CD4-positive, alpha-beta T cell (primary cell): ENCODE measurements at regions not wholly inside any gene's neighbourhood (a gene's known extent, or its start where the extent isn't known, plus 50 kb on each side); places are given as distances from the start of the nearest gene placed in this dataset.

Experiments used
- ATAC-seq: fragments of 200-7000 bp; cut with Tn5 transposase; one replicate; pipeline ENCODE4 v1.10.0; 2022; ENCODE audit warnings: mild to moderate bottlenecking; ENCODE audit not compliant: poor library complexity
- CTCF ChIA-PET: fragments of 350-600 bp; sonication (Branson Sonifier 250); formaldehyde crosslinking; loops from one replicate; lab custom pipeline; 2021; ENCODE audit warnings: antibody characterized with exemption, inconsistent platforms; lab: Charles Lee
- POLR2A ChIA-PET: fragments of 350-600 bp; sonication (Branson Sonifier 250); formaldehyde crosslinking; loops from one replicate; lab custom pipeline; 2021; ENCODE audit warnings: antibody characterized with exemption, inconsistent platforms; lab: Charles Lee
- DNase-seq, 14 experiments: peaks; one replicate each; pipeline ENCODE4 v3.0.0-alpha.2; 2013 to 2020; ENCODE audit warnings: mixed read lengths in 2 of 14
- H3K27ac ChIP-seq, 2 donors: one replicate each; pipeline versions ENCODE4 v1.5.1 to v1.7.0; 2013; ENCODE audit warnings: low read length in 2 of 2, low read depth in 1 of 2, mild to moderate bottlenecking in 1 of 2
- H3K27me3 ChIP-seq, 2 experiments: 1 replicate in 1 of 2; 2 replicates in 1 of 2; pipeline versions ENCODE4 v1.6.1 to v1.7.0; 2013; ENCODE audit warnings: low read length in 2 of 2, control low read depth in 1 of 2, mild to moderate bottlenecking in 1 of 2, moderate library complexity in 1 of 2; ENCODE audit not compliant: insufficient read depth in 2 of 2, control insufficient read depth in 1 of 2
- H3K36me3 ChIP-seq: one replicate; pipeline ENCODE4 v1.6.1; 2013; ENCODE audit warnings: low read length, control low read depth; ENCODE audit not compliant: insufficient read depth
- H3K4me1 ChIP-seq: one replicate; pipeline ENCODE4 v1.6.1; 2013; ENCODE audit warnings: low read length, control low read depth; ENCODE audit not compliant: insufficient read depth
- H3K4me3 ChIP-seq: one replicate; pipeline ENCODE4 v1.5.1; 2013; ENCODE audit warnings: mild to moderate bottlenecking, low read length, moderate library complexity
- H3K9me3 ChIP-seq, 2 experiments: 1 replicate in 1 of 2; 2 replicates in 1 of 2; pipeline versions ENCODE4 v1.6.1 to v1.7.0; 2013; ENCODE audit warnings: low read length in 2 of 2, mild to moderate bottlenecking in 2 of 2, control low read depth in 1 of 2, moderate library complexity in 1 of 2; ENCODE audit not compliant: control insufficient read depth in 1 of 2, insufficient read depth in 1 of 2
- H3K27ac Mint-ChIP-seq: one replicate; pipeline ENCODE4 v1.8.0; 2020; ENCODE audit warnings: mixed read lengths
- H3K27me3 Mint-ChIP-seq: one replicate; pipeline ENCODE4 v1.8.0; 2021; ENCODE audit warnings: mixed read lengths
- H3K36me3 Mint-ChIP-seq: one replicate; pipeline ENCODE4 v1.8.0; 2021; ENCODE audit warnings: low read depth, mixed read lengths
- H3K4me1 Mint-ChIP-seq: one replicate; pipeline ENCODE4 v1.8.0; 2021; ENCODE audit warnings: low read depth, mixed read lengths
- H3K4me3 Mint-ChIP-seq: one replicate; pipeline ENCODE4 v1.8.0; 2020; ENCODE audit warnings: mild to moderate bottlenecking, mixed read lengths
- H3K9me3 Mint-ChIP-seq: one replicate; pipeline ENCODE4 v1.8.0; 2020; ENCODE audit warnings: mixed read lengths
- intact Hi-C, 2 experiments: fragments of 100-400 bp; cut with DNase I in 1 of 2; cut with micrococcal nuclease in 1 of 2; formaldehyde crosslinking; loops; one replicate each; pipeline versions ENCODE4 v1.15.1 to v1.9.0; 2023 to 2025; cut with DNase I, micrococcal nuclease
- TF ChIP-seq, protein P1 (sequence below): fragments of 200-600 bp; IDR thresholded peaks from one replicate; pipeline ENCODE4 v1.8.0; 2022; ENCODE audit warnings: antibody characterized with exemption, mild to moderate bottlenecking

DNA sequence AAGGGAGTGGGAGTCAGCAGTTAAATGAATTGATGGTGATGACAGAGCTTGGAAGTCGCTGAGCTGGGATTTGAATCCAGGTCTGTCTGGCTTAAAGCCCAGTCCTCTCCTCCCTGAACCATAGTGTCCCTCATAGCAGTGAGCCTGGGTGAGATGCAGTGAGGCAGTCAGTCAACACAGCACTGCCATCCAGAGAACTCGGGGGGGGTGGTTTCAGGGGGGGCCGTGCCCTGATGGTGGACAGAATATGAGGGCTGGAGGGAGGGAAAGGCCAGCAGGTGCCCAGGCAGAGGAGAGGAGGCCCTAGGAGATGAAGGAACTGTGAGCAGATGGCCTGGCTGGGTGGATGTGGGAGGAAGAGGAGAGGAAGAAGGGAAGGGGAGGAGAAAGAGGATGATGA is 405.6 kb downstream of the PTPRU start:
- no peaks in the 10 kb centered on the region for H3K9me3 Mint-ChIP-seq
- intact Hi-C loops = no loop called here
- H3K36me3 ChIP-seq = no peaks in the 10 kb centered on the region
- no peak overlapping the region for H3K4me3 ChIP-seq
- no peak overlapping the region for H3K4me3 Mint-ChIP-seq
- peaks cover 0 to 7% of the 10 kb centered on the region in 2 experiments for H3K9me3 ChIP-seq
- ATAC-seq = no peak
- DNase-seq = no peak
- H3K36me3 Mint-ChIP-seq = no peaks in the 10 kb centered on the region
- no peaks in the 10 kb centered on the region for H3K27me3 ChIP-seq
- H3K27ac Mint-ChIP-seq = no peak overlapping the region
- H3K4me1 Mint-ChIP-seq = no peaks in the 10 kb centered on the region
- no peaks in the 10 kb centered on the region for H3K4me1 ChIP-seq
- POLR2A ChIA-PET = no interaction called here
- TF ChIP-seq, protein P1, sequence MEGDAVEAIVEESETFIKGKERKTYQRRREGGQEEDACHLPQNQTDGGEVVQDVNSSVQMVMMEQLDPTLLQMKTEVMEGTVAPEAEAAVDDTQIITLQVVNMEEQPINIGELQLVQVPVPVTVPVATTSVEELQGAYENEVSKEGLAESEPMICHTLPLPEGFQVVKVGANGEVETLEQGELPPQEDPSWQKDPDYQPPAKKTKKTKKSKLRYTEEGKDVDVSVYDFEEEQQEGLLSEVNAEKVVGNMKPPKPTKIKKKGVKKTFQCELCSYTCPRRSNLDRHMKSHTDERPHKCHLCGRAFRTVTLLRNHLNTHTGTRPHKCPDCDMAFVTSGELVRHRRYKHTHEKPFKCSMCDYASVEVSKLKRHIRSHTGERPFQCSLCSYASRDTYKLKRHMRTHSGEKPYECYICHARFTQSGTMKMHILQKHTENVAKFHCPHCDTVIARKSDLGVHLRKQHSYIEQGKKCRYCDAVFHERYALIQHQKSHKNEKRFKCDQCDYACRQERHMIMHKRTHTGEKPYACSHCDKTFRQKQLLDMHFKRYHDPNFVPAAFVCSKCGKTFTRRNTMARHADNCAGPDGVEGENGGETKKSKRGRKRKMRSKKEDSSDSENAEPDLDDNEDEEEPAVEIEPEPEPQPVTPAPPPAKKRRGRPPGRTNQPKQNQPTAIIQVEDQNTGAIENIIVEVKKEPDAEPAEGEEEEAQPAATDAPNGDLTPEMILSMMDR = no peak
- H3K27ac ChIP-seq = no peak overlapping the region
- CTCF ChIA-PET = no interaction called here
- H3K27me3 Mint-ChIP-seq = peaks cover 12% of the 10 kb centered on the region

DNA sequence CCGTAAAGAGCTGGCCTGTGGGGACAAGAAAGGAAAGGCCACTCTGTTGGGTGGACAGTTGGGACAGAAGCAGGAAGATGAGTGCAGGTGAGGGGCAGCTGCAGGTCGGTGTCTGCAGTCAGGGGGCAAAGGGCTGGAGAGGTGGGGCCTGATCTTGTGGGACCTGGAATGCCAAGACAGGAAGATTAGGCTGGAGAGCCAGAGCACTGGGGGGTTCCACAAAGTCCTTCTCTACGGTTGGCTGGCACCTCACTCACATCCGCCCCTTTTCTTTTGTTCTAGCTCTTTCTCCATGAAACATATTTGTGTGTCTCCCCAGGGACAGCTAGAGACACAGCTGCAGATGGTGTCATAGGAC is 404.1 kb downstream of the PTPRU start:
- H3K4me1 ChIP-seq = no peaks in the 10 kb centered on the region
- no peak overlapping the region for H3K27ac ChIP-seq
- H3K27ac Mint-ChIP-seq = no peak overlapping the region
- peaks cover 20% of the 10 kb centered on the region for H3K27me3 Mint-ChIP-seq
- no peaks in the 10 kb centered on the region for H3K36me3 Mint-ChIP-seq
- no peak overlapping the region for H3K4me3 Mint-ChIP-seq
- no peaks in the 10 kb centered on the region for H3K9me3 Mint-ChIP-seq
- ChIA-PET POLR2A (no interaction called here), CTCF (no interaction called here)
- no peaks in the 10 kb centered on the region for H3K4me1 Mint-ChIP-seq
- no peaks in the 10 kb centered on the region for H3K36me3 ChIP-seq
- TF ChIP-seq, protein P1 = no peak
- ATAC-seq = no peak
- H3K4me3 ChIP-seq = no peak overlapping the region
- H3K9me3 ChIP-seq = peaks cover 0 to 7% of the 10 kb centered on the region in 2 experiments
- peaks cover 0 to 1% of the 10 kb centered on the region in 2 experiments for H3K27me3 ChIP-seq
- no peak for DNase-seq
- intact Hi-C loops = no loop called here

DNA sequence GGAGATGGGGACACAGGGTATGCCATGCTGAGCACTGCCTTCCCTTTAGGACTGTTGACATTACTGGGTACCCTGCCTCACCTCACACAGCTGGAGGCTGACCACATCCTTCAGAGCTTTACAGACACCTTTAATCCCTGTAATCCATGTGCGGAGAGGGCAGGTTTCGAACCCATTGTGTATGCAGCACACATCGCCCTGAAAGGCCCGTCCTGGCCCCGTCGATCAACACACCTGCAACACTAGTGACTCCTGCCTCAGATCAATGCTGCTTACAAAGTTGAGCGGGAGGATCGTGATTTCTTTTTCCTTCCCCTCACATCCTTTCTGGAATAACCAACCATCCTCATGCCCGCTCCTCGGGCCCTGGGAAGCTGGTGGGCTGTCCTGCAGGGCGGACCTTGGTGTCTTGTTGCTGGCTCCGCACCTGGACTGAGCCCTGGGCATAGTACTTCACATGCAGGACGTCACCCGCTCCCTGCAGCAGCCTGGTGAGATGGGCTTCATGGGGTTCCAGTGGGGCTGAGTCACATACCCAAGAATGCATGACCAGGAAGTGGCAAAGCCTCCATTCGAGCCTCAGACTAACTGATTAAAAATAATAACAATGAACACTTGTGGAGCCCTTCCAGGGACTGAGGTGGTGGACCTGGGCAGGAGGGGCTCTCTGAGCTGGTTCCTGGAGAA is 403.6 kb downstream of the PTPRU start:
- CTCF ChIA-PET = no interaction called here
- TF ChIP-seq, protein P1 = no peak

More for the DNA sequence above, 403.6 kb downstream of the PTPRU start:
- Histone ChIP-seq H3K27ac (no peak overlapping the region), H3K9me3 (peaks cover 0 to 7% of the 10 kb centered on the region in 2 experiments), H3K27me3 (peaks cover 0 to 4% of the 10 kb centered on the region in 2 experiments), H3K4me1 (no peaks in the 10 kb centered on the region), H3K36me3 (no peaks in the 10 kb centered on the region), H3K4me3 (no peak overlapping the region)
- ATAC-seq (no peak), DNase-seq (no peak)
- H3K4me1 Mint-ChIP-seq = no peaks in the 10 kb centered on the region
- H3K36me3 Mint-ChIP-seq = no peaks in the 10 kb centered on the region
- H3K9me3 Mint-ChIP-seq = no peaks in the 10 kb centered on the region
- H3K27ac Mint-ChIP-seq = no peak overlapping the region
- intact Hi-C loops = no loop called here
- peaks cover 20% of the 10 kb centered on the region for H3K27me3 Mint-ChIP-seq
- POLR2A ChIA-PET = no interaction called here
- H3K4me3 Mint-ChIP-seq = no peak overlapping the region
